ENCODE measurements at regions not wholly inside any gene's neighbourhood (a gene's known extent, or its start where the extent isn't known, plus 50 kb on each side); places are given as distances from the start of the nearest gene placed in this dataset.

GRCh38 chrX:144840616-144841015 is 406.7 kb upstream of the SPANXN1 start:
- no peak for TF ChIP-seq CTCF (IDR thresholded peaks at IDR 0.05)
- TF ChIP-seq POLR2A (IDR thresholded peaks at IDR 0.05): no peak
